Neuronal stem cell (in vitro differentiated cells): ENCODE measurements at regions not wholly inside any gene's neighbourhood (a gene's known extent, or its start where the extent isn't known, plus 50 kb on each side); places are given as distances from the start of the nearest gene placed in this dataset.

Source experiments
- DNase-seq: peaks from one replicate; pipeline ENCODE4 v3.0.0-alpha.2; 2013; ENCODE audit warnings: low spot score
- H2AFZ ChIP-seq: one replicate; pipeline ENCODE4 v1.6.1; 2013; ENCODE audit warnings: mild to moderate bottlenecking, low read length, inconsistent platforms
- H2AK5ac ChIP-seq: 2 replicates; pipeline ENCODE4 v1.6.1; 2013; ENCODE audit warnings: low read depth, mild to moderate bottlenecking, inconsistent platforms, low read length, moderate library complexity, mixed read lengths
- H2BK120ac ChIP-seq: 2 replicates; pipeline ENCODE4 v1.6.1; 2013; ENCODE audit warnings: low read depth, mild to moderate bottlenecking, inconsistent platforms, low read length, moderate library complexity, mixed read lengths
- H2BK12ac ChIP-seq: one replicate; pipeline ENCODE4 v1.6.1; 2013; ENCODE audit warnings: low read length, inconsistent platforms
- H2BK15ac ChIP-seq: 2 replicates; pipeline ENCODE4 v1.6.1; 2013; ENCODE audit warnings: mild to moderate bottlenecking, low read length, inconsistent platforms, mixed read lengths
- H2BK5ac ChIP-seq: one replicate; pipeline ENCODE4 v1.6.1; 2013; ENCODE audit warnings: inconsistent platforms, mild to moderate bottlenecking, low read length, moderate library complexity
- H3K14ac ChIP-seq: one replicate; pipeline ENCODE4 v1.6.1; 2013; ENCODE audit warnings: low read length, inconsistent platforms
- H3K18ac ChIP-seq: 2 replicates; pipeline ENCODE4 v1.6.1; 2013; ENCODE audit warnings: low read length, inconsistent platforms
- H3K23ac ChIP-seq: 2 replicates; pipeline ENCODE4 v1.6.1; 2013; ENCODE audit warnings: low read depth, mild to moderate bottlenecking, mixed read lengths, low read length, inconsistent platforms; ENCODE audit not compliant: poor library complexity
- H3K27ac ChIP-seq: replicated peaks from 3 replicates; pipeline ENCODE4 v1.5.1; 2013; ENCODE audit warnings: low read length, inconsistent platforms
- H3K27me3 ChIP-seq, 3 experiments: 2 replicates each; pipeline ENCODE4 v1.6.1; 2013; ENCODE audit warnings: low read length in 3 of 3, mild to moderate bottlenecking in 2 of 3, inconsistent platforms in 1 of 3, low read depth in 1 of 3, mixed read lengths in 1 of 3, moderate library complexity in 1 of 3; ENCODE audit not compliant: control insufficient read depth in 3 of 3, insufficient read depth in 3 of 3
- H3K36me3 ChIP-seq, 2 donors: replicated peaks in 1 of 2; 2 replicates each; pipeline ENCODE4 v1.6.1; 2013; ENCODE audit warnings: low read length in 2 of 2; ENCODE audit not compliant: control insufficient read depth in 2 of 2, insufficient read depth in 2 of 2
- H3K4ac ChIP-seq: 2 replicates; pipeline ENCODE4 v1.6.1; 2013; ENCODE audit warnings: inconsistent platforms, mild to moderate bottlenecking, low read length, moderate library complexity
- H3K4me1 ChIP-seq, 2 donors: 1 replicate in 1 of 2; 2 replicates in 1 of 2; pipeline ENCODE4 v1.6.1; 2013; ENCODE audit warnings: low read length in 2 of 2, low read depth in 1 of 2; ENCODE audit not compliant: control insufficient read depth in 2 of 2, insufficient read depth in 1 of 2
- H3K4me2 ChIP-seq: one replicate; pipeline ENCODE4 v1.6.1; 2013; ENCODE audit warnings: mild to moderate bottlenecking, low read length, inconsistent platforms; ENCODE audit not compliant: insufficient read depth, poor library complexity, severe bottlenecking
- H3K4me3 ChIP-seq, 2 donors: 2 replicates each; pipeline ENCODE4 v1.5.1; 2013; ENCODE audit warnings: low read length in 2 of 2, mild to moderate bottlenecking in 2 of 2, inconsistent platforms in 1 of 2, moderate library complexity in 1 of 2
- H3K79me1 ChIP-seq: one replicate; pipeline ENCODE4 v1.6.1; 2013; ENCODE audit warnings: low read depth, mild to moderate bottlenecking, inconsistent platforms, low read length, moderate library complexity
- H3K9ac ChIP-seq: one replicate; pipeline ENCODE4 v1.6.1; 2013; ENCODE audit warnings: mild to moderate bottlenecking, low read depth, low read length, inconsistent platforms; ENCODE audit not compliant: poor library complexity
- H3K9me3 ChIP-seq, 2 donors: replicated peaks in 1 of 2; 2 replicates each; pipeline versions ENCODE3 to v1.6.1; 2013; ENCODE audit warnings: low read length in 2 of 2, mild to moderate bottlenecking in 2 of 2, inconsistent platforms in 1 of 2, low read depth in 1 of 2, mixed read lengths in 1 of 2, moderate library complexity in 1 of 2; ENCODE audit not compliant: control insufficient read depth in 2 of 2, insufficient read depth in 1 of 2
- H4K8ac ChIP-seq: one replicate; pipeline ENCODE4 v1.6.1; 2013; ENCODE audit warnings: low read depth, mild to moderate bottlenecking, inconsistent platforms, low read length, moderate library complexity
- H4K91ac ChIP-seq: one replicate; pipeline ENCODE4 v1.6.1; 2013; ENCODE audit warnings: low read length, low read depth, mild to moderate bottlenecking, inconsistent platforms; ENCODE audit not compliant: poor library complexity
- WGBS, 2 donors: extraction: QIAGEN DNeasy Blood & Tissue Kit; methylation state at CpG; one replicate each; pipeline ENCODE4 v1.1.7; 2013; ENCODE audit warnings: missing lambda C conversion rate in 2 of 2, mixed read lengths in 1 of 2; ENCODE audit not compliant: insufficient read length in 2 of 2, insufficient replicate concordance in 1 of 2; ENCODE audit errors: extremely low coverage in 2 of 2; 5-methylcytosine and 5-hydroxymethylcytosine counted together

GRCh38 chr4:60656171-60656570 lies 544.0 kb upstream of the ADGRL3 start:
- H3K9me3 ChIP-seq, result no peaks in the 10 kb centered on the region
- no peak overlapping the region for H3K18ac ChIP-seq
- H3K4me2 ChIP-seq, result no peak overlapping the region
- no peak overlapping the region for H2BK15ac ChIP-seq
- no peak overlapping the region for H2AFZ ChIP-seq
- H3K23ac ChIP-seq, result no peak overlapping the region
- H3K14ac ChIP-seq, result no peak overlapping the region
- no peaks in the 10 kb centered on the region for H3K27me3 ChIP-seq
- H3K4me3 ChIP-seq, result no peak overlapping the region
- H2AK5ac ChIP-seq, result no peak overlapping the region
- H3K79me1 ChIP-seq, result no peaks in the 10 kb centered on the region
- H3K4me1 ChIP-seq, result peaks cover 0 to 5% of the 10 kb centered on the region in 2 donors
- no peak overlapping the region for H3K4ac ChIP-seq
- no peak overlapping the region for H2BK120ac ChIP-seq
- no peak for DNase-seq
- H4K91ac ChIP-seq, result no peak overlapping the region
- WGBS, 2 donors, result no CpG with 5 or more reads among the region's 3 CpGs
- no peak overlapping the region for H3K9ac ChIP-seq
- no peak overlapping the region for H3K27ac ChIP-seq
- no peak overlapping the region for H2BK12ac ChIP-seq
- H4K8ac ChIP-seq, result no peak overlapping the region
- no peaks in the 10 kb centered on the region for H3K36me3 ChIP-seq
- H2BK5ac ChIP-seq, result no peak overlapping the region

- Histone ChIP-seq H3K4me1 (peaks cover 0 to 5% of the 10 kb centered on the region in 2 donors), H3K36me3 (no peaks in the 10 kb centered on the region), H3K9ac (no peak overlapping the region), H2BK120ac (no peak overlapping the region), H2BK15ac (no peak overlapping the region), H3K18ac (no peak overlapping the region), H2AFZ (peak overlapping the region; percentile 40), H3K27me3 (no peaks in the 10 kb centered on the region), H3K79me1 (no peaks in the 10 kb centered on the region), H3K27ac (no peak overlapping the region), H3K4me2 (no peak overlapping the region), H3K14ac (no peak overlapping the region), H4K91ac (no peak overlapping the region), H4K8ac (no peak overlapping the region), H3K23ac (no peak overlapping the region), H3K4ac (no peak overlapping the region), H2BK12ac (no peak overlapping the region), H2BK5ac (no peak overlapping the region), H2AK5ac (no peak overlapping the region), H3K4me3 (no peak overlapping the region), H3K9me3 (no peaks in the 10 kb centered on the region)
- DNase-seq, result no peak
- no CpG with 5 or more reads among the region's 3 CpGs for WGBS, 2 donors
Measured at GRCh38 chr4:60657041-60657440, 543.1 kb upstream of the ADGRL3 start.

- no peak overlapping the region for H3K23ac ChIP-seq
- H3K79me1 ChIP-seq, result no peaks in the 10 kb centered on the region
- H2BK12ac ChIP-seq, result no peak overlapping the region
- no peak overlapping the region for H3K4me2 ChIP-seq
- peaks cover 0 to 5% of the 10 kb centered on the region in 2 donors for H3K4me1 ChIP-seq
- H2BK15ac ChIP-seq, result no peak overlapping the region
- H2BK5ac ChIP-seq, result no peak overlapping the region
- H2AFZ ChIP-seq, result no peak overlapping the region
- H2BK120ac ChIP-seq, result no peak overlapping the region
- H3K18ac ChIP-seq, result no peak overlapping the region
- H4K91ac ChIP-seq, result no peak overlapping the region
- H3K9me3 ChIP-seq, result no peaks in the 10 kb centered on the region
- no peaks in the 10 kb centered on the region for H3K27me3 ChIP-seq
- no peaks in the 10 kb centered on the region for H3K36me3 ChIP-seq
- H3K27ac ChIP-seq, result no peak overlapping the region
- no peak overlapping the region for H3K4ac ChIP-seq
- H3K14ac ChIP-seq, result no peak overlapping the region
- no peak for DNase-seq
- no peak overlapping the region for H3K4me3 ChIP-seq
- H2AK5ac ChIP-seq, result no peak overlapping the region
- no peak overlapping the region for H3K9ac ChIP-seq
- no peak overlapping the region for H4K8ac ChIP-seq
Measured at GRCh38 chr4:60657807-60658206, 542.3 kb upstream of the ADGRL3 start.

GRCh38 chr4:60663769-60664168 lies 536.4 kb upstream of the ADGRL3 start:
- H3K14ac ChIP-seq, result no peak overlapping the region
- H3K4me1 ChIP-seq, result no peaks in the 10 kb centered on the region
- H4K91ac ChIP-seq, result no peak overlapping the region
- no peak overlapping the region for H2AK5ac ChIP-seq
- H2AFZ ChIP-seq, result no peak overlapping the region
- H3K9ac ChIP-seq, result no peak overlapping the region
- no peaks in the 10 kb centered on the region for H3K36me3 ChIP-seq
- no peak overlapping the region for H2BK15ac ChIP-seq
- no peak overlapping the region for H2BK120ac ChIP-seq
- H3K4me2 ChIP-seq, result no peak overlapping the region
- H3K27me3 ChIP-seq, result no peaks in the 10 kb centered on the region
- DNase-seq, result no peak
- no peaks in the 10 kb centered on the region for H3K79me1 ChIP-seq
- H4K8ac ChIP-seq, result no peak overlapping the region
- no peak overlapping the region for H3K18ac ChIP-seq
- H2BK12ac ChIP-seq, result no peak overlapping the region
- H3K23ac ChIP-seq, result no peak overlapping the region
- WGBS, 2 donors, result no CpG with 5 or more reads among the region's 4 CpGs
- H3K9me3 ChIP-seq, result no peaks in the 10 kb centered on the region
- H2BK5ac ChIP-seq, result no peak overlapping the region
- H3K4me3 ChIP-seq, result no peak overlapping the region
- H3K4ac ChIP-seq, result no peak overlapping the region
- no peak overlapping the region for H3K27ac ChIP-seq
